SU-DHL-6 (cell line): ENCODE measurements at regions not wholly inside any gene's neighbourhood (a gene's known extent, or its start where the extent isn't known, plus 50 kb on each side); places are given as distances from the start of the nearest gene placed in this dataset.

Source experiments
- H2AFZ ChIP-seq: fragments of 200-600 bp; sonication (generic); 2 replicates; pipeline ENCODE4 v1.6.1; 2014; ENCODE audit warnings: low read depth, mild to moderate bottlenecking, moderate library complexity, mixed read lengths, antibody characterized with exemption, low read length; ENCODE audit not compliant: severe bottlenecking
- H3F3A ChIP-seq: fragments of 200-600 bp; shearing (Covaris generic); 2 replicates; pipeline ENCODE4 v1.6.0; 2016; ENCODE audit warnings: antibody characterized with exemption, mild to moderate bottlenecking; ENCODE audit not compliant: insufficient read depth
- H3K27ac ChIP-seq: fragments of 200-600 bp; sonication (generic); 2 replicates; pipeline ENCODE4 v1.5.1; 2016; ENCODE audit warnings: low read depth, mild to moderate bottlenecking, low read length, moderate library complexity, mixed read lengths
- H3K27me3 ChIP-seq: fragments of 200-600 bp; sonication (generic), shearing (Covaris generic); 2 replicates; pipeline ENCODE4 v1.6.0; 2014; ENCODE audit warnings: mild to moderate bottlenecking, low read length
- H3K36me3 ChIP-seq: fragments of 200-600 bp; sonication (generic); 2 replicates; pipeline ENCODE4 v1.6.1; 2014; ENCODE audit warnings: mild to moderate bottlenecking, low read length, mixed read lengths
- H3K4me2 ChIP-seq: fragments of 300-600, 200-600 bp; shearing (Covaris generic), sonication (generic); 2 replicates; pipeline ENCODE4 v1.6.0; 2014; ENCODE audit warnings: low read length, low read depth, mild to moderate bottlenecking; ENCODE audit not compliant: poor library complexity, severe bottlenecking
- H3K4me3 ChIP-seq: fragments of 200-600 bp; sonication (generic); 2 replicates; pipeline ENCODE4 v1.5.1; 2014; ENCODE audit warnings: antibody characterized with exemption, low read length, mild to moderate bottlenecking, mixed read lengths; ENCODE audit not compliant: insufficient read depth, poor library complexity, severe bottlenecking
- H3K79me2 ChIP-seq: fragments of 200-600 bp; sonication (generic); 2 replicates; pipeline ENCODE4 v1.6.1; 2014; ENCODE audit warnings: mild to moderate bottlenecking, low read length, moderate library complexity; ENCODE audit not compliant: insufficient read depth
- H3K9ac ChIP-seq: fragments of 200-600 bp; sonication (generic); 2 replicates; pipeline ENCODE4 v1.7.0; 2014; ENCODE audit warnings: mild to moderate bottlenecking, low read length
- H3K9me2 ChIP-seq: fragments of 200-600 bp; sonication (generic); replicated peaks from 2 replicates; pipeline ENCODE4 v1.6.1; 2014; ENCODE audit warnings: low read length; ENCODE audit not compliant: insufficient read depth
- H3K9me3 ChIP-seq: fragments of 200-600 bp; sonication (generic); 2 replicates; pipeline ENCODE4 v1.6.1; 2014; ENCODE audit warnings: low read length, mixed read lengths; ENCODE audit not compliant: insufficient read depth
- H4K20me1 ChIP-seq: fragments of 200-600 bp; sonication (generic); 2 replicates; pipeline ENCODE4 v1.6.1; 2014; ENCODE audit warnings: low read depth, mild to moderate bottlenecking, antibody characterized with exemption, low read length, moderate library complexity, mixed read lengths
- CTCF ChIP-seq: fragments of 200-600 bp; sonication (generic); IDR thresholded peaks from one replicate; pipeline ENCODE4 v1.5.1; 2017; ENCODE audit warnings: antibody characterized with exemption, mild to moderate bottlenecking, low read length, moderate library complexity; ENCODE audit not compliant: insufficient read depth, poor library complexity, severe bottlenecking
- EZH2phosphoT487 ChIP-seq: fragments of 200-600 bp; sonication (generic), shearing (Covaris generic); conservative IDR thresholded peaks from 2 replicates; pipeline ENCODE4 v1.6.1; 2018; ENCODE audit warnings: mild to moderate bottlenecking, antibody characterized with exemption, low read length, moderate library complexity, mixed read lengths

GRCh38 chr1:69167876-69168275 is 399.8 kb upstream of the LRRC7 start:
- Histone ChIP-seq H3K79me2 (no peaks in the 10 kb centered on the region), H3K9ac (no peak overlapping the region), H3K9me3 (no peaks in the 10 kb centered on the region), H3K9me2 (no peaks in the 10 kb centered on the region), H3K4me3 (no peak overlapping the region), H4K20me1 (no peaks in the 10 kb centered on the region), H3F3A (no peaks in the 10 kb centered on the region), H3K27me3 (no peaks in the 10 kb centered on the region), H3K27ac (no peak overlapping the region), H2AFZ (no peak overlapping the region), H3K36me3 (no peaks in the 10 kb centered on the region), H3K4me2 (no peak overlapping the region)
- TF ChIP-seq EZH2phosphoT487, result no peak

GRCh38 chr1:69171248-69171647 is 396.5 kb upstream of the LRRC7 start:
- no peak overlapping the region for H3K27ac ChIP-seq
- H3K79me2 ChIP-seq, result no peaks in the 10 kb centered on the region
- no peaks in the 10 kb centered on the region for H3K9me2 ChIP-seq
- no peak overlapping the region for H3K4me3 ChIP-seq
- H3K36me3 ChIP-seq, result no peaks in the 10 kb centered on the region
- no peaks in the 10 kb centered on the region for H3K27me3 ChIP-seq
- no peak overlapping the region for H3K9ac ChIP-seq
- no peak overlapping the region for H2AFZ ChIP-seq
- TF ChIP-seq CTCF (no peak), EZH2phosphoT487 (no peak)
- H3K4me2 ChIP-seq, result no peak overlapping the region
- H4K20me1 ChIP-seq, result no peaks in the 10 kb centered on the region
- H3F3A ChIP-seq, result no peaks in the 10 kb centered on the region
- H3K9me3 ChIP-seq, result no peaks in the 10 kb centered on the region

GRCh38 chr1:69172003-69173000 is 395.4 kb upstream of the LRRC7 start:
- no peak overlapping the region for H3K4me2 ChIP-seq

More at GRCh38 chr1:69172003-69173000, 395.4 kb upstream of the LRRC7 start:
- Histone ChIP-seq H3F3A (no peaks in the 10 kb centered on the region), H2AFZ (no peak overlapping the region), H3K27ac (no peak overlapping the region), H3K79me2 (no peaks in the 10 kb centered on the region), H3K27me3 (no peaks in the 10 kb centered on the region), H3K36me3 (no peaks in the 10 kb centered on the region), H3K9ac (no peak overlapping the region), H3K9me2 (no peaks in the 10 kb centered on the region), H4K20me1 (no peaks in the 10 kb centered on the region), H3K9me3 (no peaks in the 10 kb centered on the region), H3K4me3 (no peak overlapping the region)
- no peak for TF ChIP-seq EZH2phosphoT487
- no peak for TF ChIP-seq CTCF
